Peyer's patch (tissue), 4 donors: ENCODE measurements at regions not wholly inside any gene's neighbourhood (a gene's known extent, or its start where the extent isn't known, plus 50 kb on each side); places are given as distances from the start of the nearest gene placed in this dataset.

Experiments used
- CTCF ChIP-seq, 6 experiments: fragments of 450-650 bp in 4 of 6; fragments of 200-600 bp in 2 of 6; sonication (generic) in 1 of 6; IDR thresholded peaks; one replicate each; pipeline ENCODE4 v1.5.1; 2017 to 2019; ENCODE audit warnings: antibody characterized with exemption in 6 of 6, mild to moderate bottlenecking in 3 of 6, moderate library complexity in 1 of 6
- POLR2A ChIP-seq, 2 donors: fragments of 450-650 bp; IDR thresholded peaks; one replicate each; pipeline ENCODE4 v1.5.1; 2017; ENCODE audit warnings: antibody characterized with exemption in 2 of 2, mild to moderate bottlenecking in 2 of 2, moderate library complexity in 2 of 2

- TF ChIP-seq POLR2A (IDR thresholded peaks at IDR 0.05) (no peak), CTCF (IDR thresholded peaks at IDR 0.05) (no peak)
Observed at GRCh38 chr13:78784014-78784750, 125.2 kb upstream of the OBI1 start.
